Fibroblast of skin of right quadriceps (primary cell): ENCODE measurements at regions not wholly inside any gene's neighbourhood (a gene's known extent, or its start where the extent isn't known, plus 50 kb on each side); places are given as distances from the start of the nearest gene placed in this dataset.

Experiments
- DNase-seq: peaks from one replicate; pipeline ENCODE4 v3.0.0-alpha.2; 2013

DNA sequence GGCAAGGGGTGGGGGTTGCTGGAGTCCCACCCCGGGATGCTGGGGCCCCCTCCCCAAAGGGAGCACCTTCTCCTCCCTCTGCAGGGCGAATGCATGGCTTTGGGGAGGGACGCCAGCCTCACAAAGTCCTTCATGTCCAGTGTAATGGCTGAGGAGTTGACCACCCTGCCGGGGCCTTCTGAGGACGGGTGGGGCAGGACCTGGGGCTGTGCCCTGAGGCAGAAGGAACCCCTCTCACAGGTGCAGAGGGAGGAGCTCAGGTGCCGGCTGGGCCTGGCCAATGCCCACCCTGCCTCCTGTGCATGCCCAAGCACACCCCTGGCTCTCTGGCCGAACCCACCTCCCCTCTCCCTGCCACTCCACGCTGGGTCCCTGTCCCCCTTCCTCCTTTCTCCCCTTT is 64.3 kb upstream of the RNU6ATAC start:
- DNase-seq, result no peak

DNA sequence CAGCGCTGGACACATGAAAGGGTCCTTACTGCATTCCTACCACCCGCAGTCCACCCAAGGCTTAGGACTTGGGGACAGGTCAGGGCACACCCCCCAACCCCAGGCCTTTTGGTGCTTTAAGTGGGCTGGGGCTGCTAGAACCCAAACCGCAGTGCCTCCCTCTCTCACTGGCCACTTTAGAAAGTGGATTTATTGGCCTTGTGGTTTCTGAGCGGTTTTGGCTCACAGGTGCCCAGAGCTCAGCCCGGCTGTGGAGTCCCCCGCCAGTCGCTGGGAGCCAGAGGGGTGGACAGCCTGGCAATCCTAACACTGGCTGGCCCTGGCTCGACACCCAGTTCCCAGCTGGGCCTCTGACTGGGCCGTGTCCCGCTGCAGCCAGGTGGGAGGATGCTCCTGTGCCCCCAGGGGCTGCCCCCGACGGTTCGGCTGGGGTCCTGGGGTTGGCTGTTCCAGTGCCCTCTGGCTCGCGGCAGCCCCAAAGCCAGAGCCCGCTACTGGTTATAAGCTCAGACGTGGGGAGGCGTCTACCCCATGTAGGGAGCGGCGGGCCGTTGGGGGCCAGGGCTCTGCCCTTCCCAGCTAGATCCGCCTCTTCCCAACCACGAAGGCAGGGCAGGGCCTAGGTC is 65.2 kb upstream of the RNU6ATAC start:
- DNase-seq, result no peak

DNA sequence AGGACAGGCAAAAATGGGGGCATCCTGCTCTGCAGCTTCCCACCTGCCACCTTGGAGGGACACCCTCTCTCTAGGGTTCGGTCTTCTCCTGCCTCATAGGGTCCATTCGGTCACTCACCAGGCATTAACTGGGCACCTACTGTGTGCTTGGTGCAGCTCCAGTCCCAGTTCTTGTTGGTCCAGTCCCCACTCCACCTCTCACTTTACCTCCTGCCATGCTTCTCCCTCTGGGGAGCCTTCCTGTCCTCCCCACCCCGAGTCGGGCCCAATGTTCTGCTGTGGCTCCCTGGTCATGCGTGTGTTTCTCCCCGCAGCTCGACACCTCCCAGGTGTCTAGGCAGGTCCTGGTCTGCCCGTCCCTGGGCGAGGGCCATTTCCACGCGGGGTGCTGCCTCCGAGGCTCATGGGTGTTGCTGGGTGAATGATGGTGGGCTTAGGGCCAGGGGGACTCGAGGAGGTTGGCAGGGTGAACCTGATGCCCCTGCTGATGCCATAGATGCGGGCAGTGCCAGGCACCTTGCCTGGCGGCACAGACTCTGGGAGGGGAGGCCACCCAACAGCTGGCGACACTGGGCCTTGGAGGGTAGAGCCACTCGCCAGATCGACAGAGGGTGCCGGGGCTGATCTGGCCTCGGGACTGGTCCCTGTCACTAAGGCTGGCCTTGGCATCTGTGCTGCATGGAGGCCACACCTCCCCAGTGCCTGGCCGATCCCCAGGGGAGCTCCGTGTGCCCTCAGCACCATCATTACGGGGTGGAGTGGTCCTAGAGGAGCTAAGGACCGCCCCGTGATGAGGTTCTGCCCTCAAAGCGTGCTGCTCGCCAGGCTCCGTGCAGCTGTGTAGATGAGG is 66.0 kb upstream of the RNU6ATAC start:
- DNase-seq, result no peak

DNA sequence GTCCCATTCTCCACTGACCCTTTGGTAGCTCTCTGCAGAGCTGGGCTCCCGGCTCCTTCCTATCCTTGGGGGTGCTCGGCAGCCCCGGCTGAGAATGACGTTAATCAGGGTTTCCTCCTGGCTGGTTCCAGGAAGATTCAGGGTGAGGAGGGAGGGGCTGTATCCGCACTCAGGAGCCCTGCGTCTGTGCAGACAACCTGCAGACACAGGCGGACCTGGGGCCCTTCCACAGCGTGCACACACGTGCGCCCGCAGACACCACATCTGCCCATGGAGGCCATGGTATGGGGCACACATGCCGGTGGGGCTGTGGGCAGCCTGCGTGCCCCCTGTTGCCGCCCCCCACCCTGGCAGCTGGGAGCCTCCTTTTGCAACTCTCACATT is 66.6 kb upstream of the RNU6ATAC start:
- DNase-seq, result no peak

DNA sequence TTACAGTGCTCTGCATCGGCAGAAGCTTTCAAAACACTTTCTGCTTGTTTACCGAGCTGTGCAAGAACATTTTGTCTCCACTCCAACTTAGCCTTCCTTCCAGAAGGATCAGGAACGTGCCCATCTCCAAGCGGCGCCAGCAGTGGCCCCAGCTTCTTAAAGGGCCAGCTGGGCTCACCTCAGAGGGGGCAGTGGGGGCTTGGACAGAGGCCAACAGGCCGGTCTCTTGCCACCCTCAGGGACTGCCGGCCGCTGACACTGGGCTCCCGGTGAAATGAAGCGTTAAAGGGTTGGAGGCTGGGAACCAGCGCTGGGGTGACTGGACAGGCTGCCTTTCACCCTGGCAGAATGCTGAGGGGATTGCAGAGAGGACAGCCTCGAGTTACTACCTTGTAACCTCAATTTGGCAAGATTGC is 67.0 kb upstream of the RNU6ATAC start:
- DNase-seq, result no peak

DNA sequence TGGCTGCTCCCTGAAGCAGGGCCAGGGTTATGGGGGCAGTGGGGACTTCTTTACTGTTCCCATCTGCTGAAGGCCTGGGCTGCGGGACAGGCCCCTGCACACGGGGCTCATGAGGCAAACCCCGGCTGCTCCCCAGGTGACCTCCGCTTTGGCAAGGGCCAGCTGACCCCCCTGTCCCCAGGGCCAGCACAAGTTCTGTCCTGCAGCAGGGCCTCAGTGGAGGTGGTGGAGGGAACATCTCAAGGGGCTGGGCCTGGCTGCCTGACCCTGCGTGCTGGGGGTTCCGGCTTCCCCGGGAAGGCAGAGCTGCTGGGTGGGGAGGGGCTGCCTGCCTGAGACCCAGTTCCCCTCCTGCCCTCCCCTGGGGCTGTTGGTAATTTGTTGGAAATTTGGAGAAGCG is 67.4 kb upstream of the RNU6ATAC start:
- no peak for DNase-seq

DNA sequence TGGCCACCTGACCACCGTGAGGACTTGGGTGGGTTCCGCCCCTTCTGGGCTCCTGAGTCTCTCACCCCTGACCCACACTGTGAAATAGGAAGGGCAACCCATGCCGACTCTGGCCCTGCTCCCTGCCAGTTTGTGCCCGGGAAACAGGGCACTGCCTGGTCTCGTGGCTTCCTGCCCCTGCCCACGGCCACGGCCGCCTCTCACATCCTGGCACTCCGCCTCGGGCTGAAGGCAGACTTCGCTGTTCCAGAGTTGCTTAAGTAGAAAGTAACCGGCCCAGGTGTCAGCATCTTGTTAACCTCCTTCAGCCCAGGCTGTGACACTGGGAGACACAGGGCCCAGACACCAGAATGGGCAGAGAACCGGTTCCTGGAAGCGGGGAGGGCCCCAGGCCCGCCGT is 68.7 kb upstream of the RNU6ATAC start:
- DNase-seq, result no peak

DNA sequence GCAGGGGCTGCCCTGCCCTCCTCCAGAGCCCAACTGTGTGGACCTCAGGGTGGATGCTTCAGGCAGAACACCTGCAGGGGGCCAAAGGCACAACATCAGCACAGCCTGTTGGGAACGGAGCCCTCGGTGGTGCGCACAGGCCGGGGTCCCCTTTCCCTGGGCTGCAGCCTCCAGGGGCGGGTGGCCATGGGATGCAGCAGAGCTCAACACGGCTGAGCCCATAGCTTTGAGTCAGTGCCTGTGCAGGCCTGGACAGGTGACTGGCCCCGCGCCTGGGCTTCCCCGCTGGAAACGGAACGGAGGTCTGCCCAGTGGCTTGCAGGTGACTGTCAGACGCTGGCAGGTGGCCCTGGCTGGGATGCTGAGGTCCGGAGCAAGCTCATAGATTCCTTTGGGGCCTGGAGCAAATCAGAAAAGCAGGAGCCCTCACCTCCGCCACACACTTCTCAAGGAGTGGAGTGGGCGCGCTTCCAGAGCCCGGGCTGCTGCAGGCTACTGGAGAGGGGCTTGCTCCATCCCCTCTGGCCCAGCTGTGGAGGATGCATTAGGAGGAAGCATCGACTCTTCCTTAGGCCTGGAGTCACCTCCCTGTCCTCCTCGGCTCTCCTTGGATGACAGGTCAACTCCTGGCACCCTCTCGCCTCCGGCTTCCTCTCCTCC is 69.8 kb upstream of the RNU6ATAC start:
- DNase-seq, result no peak

DNA sequence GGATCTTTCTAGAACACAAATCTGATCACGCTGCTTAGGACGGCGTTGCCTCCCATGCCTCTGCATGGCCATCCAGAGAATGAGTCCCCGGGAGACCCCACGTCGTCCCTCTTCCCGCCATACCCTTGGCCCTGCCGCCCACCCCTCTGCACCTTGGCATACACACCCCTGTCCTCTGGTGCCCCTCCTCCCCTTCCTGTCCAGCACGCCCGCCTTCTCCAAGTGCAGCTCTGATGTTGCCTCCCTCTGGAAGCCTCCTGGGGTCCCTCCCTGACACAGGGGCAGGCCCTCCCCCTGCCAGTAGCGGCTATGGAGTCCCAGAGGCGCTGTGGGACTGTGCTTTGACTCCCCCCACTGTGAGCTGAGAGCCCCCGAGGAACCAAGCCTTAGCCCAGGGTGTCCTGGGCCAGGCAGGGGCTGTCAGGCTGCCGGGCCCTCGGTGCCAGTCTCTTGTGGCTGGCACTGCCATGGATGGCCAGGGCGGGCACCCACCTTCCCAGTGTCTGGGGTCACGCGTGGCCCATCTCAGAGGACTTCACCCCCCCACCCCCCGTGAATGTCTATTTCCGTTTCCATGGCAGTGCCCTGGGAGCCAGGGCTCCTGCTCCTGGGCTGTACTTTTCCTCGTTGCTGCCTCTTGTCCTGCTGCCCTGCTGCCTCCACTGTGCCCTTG is 70.5 kb upstream of the RNU6ATAC start:
- DNase-seq, result no peak

DNA sequence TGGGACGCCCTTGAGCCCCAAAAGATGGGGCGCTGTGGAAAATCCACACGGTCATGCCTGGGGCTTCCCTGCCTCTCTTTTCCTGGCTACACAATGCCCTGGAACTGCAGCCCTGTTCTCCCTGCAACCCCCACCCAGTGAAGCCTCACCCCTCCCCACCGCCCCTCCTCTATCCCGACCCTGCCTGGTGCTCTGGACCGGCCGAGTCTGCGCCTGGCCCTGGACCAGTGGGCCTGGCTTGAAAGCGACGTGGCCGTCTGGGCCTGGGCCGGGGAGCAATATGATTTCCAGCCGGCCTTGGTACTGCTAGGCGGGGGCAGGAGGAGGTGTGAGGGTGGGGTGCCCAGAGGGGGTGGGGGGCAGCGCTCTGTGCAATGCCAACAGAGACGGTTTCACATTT is 71.0 kb upstream of the RNU6ATAC start:
- no peak for DNase-seq

DNA sequence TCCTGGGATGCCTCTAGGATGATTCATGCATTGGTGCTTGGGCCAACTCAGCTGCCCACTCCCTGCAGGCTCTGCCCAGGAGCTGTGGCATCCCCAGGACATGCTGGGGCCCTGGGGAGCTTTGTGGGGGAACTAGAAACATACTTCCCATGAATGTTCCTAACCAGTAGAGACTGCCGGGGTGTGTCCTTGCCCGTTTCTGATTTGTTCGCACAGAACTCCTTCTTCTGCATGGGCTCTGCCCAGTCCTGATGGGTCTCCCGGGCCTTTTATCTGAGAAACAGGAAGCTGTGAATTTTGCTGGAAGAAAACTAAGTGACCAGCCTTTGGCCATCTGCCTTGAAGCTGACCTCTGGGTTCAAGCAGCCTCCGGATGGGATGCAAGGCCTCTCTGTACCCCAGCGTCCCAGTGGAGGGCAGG is 71.6 kb upstream of the RNU6ATAC start:
- no peak for DNase-seq

DNA sequence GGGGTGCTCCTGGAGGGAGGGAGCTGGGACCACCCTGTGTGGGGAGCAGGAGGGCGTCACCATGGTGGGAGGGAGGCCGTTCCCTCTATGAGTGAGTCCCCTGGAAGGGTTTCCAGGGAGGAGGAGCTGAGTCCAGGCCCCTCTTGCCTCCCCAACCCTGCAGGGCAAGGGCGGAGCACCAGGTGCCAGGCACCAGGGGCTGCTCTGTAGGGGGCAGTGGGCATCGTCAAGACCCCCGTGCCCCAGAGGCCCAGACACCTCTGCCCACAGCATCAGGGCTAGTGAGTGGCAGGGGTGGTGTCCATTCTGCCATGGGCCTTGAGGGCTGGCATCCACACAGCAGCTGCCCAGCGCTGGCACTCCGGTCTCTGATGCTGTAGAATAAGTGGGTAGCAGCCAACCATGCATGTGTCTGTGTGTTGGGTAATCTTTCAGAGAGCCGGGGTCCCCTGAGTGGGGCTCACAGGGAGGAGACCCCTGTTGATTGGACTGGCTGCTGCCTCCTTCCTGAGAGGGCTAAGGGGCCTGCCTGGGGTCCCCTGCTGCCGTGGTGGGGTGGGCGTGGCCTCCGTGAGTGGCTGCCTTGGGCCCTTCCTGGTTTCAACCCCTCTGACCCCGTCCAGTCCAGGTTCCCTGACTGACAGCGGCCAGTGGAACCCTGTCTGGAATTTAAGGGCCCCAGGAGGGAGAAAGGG is 72.7 kb upstream of the RNU6ATAC start:
- DNase-seq, result no peak

DNA sequence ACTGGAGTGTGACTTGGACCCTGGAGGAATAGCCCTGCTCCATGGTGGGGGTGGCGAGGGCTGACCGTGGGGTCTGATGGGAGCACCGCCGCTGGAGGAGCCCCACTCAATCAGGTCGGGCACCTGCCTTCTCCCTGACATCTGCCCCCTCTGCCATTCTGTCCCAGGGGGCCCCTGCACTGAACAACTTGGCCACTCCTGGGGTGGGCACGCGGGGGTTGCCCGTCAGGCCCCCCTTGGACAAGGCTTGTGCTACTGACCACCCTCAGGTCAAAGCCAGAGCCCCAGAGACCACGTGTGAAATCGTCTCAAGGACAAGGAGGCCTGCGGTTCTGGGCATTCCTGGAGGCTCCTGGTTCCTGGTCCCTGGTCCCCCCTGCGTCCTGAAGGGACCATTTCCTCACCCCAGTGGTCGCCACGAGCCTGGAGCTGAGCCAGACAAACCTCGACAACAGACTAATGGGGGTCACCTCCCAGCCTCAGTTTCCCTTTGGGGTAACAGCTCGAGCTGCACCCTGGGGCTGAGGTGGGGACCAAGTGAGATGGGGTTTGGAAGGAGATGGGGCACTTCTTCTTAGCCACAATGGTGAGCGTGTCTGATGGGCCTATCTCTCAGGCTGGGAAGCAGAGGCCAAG is 73.4 kb upstream of the RNU6ATAC start:
- DNase-seq, result no peak

DNA sequence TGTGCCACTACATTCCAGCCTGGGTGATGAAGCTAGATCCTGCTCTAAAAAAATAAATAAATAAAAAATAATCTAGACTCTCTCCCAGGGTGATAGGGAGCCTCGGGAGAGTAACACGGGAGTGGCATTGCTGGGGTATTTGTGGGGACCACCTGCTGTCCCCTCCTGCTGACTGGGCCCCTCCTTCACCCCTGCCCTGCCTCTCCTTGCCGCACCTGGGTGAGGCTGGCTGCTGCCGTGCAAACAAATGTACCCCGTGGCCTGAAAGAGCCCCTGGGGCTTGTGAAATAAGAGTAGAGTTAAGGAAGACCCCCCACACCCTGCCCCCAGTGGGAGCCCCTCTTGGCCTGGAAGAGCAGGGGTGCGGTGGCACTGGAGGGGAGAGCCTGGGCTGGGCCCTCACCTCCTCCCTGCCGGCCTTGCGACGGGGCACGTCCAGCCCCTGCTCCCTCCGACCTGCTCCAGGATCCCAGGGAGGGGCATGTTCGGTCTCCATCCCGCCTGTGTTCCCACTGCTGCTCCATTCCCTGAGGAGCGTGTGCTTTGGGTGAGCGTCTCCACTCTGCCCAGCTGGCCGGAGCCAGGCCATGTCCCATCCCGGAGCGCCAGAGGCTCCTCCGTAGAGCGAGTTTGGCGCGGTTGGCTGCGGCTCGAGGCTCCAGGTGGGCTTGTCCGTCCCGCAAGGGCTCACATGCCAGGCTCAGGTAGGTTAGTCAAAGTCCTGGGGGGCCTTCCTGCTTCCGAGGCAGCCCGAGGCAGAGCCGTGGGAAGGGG is 75.0 kb upstream of the RNU6ATAC start:
- no peak for DNase-seq

DNA sequence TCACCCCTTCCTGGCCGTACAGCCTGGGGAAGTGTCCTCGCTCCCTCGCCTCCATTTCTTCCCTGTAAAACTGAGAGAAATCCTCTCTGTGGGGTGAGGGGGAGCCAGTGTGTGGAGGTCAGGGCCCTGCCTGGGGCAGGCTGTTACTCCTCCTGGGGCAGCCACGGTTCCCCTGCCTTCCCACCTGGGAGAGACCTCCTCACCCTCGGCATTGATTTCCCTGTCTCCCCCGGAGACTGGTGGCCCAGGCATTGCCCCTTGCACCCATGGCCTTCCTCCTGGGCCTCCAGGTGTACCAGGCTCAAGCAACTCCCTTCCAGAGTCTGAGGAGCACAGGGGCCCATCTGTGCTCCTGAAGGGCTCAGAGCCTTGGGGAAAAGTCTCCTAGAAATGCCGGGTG is 75.6 kb upstream of the RNU6ATAC start:
- no peak for DNase-seq

DNA sequence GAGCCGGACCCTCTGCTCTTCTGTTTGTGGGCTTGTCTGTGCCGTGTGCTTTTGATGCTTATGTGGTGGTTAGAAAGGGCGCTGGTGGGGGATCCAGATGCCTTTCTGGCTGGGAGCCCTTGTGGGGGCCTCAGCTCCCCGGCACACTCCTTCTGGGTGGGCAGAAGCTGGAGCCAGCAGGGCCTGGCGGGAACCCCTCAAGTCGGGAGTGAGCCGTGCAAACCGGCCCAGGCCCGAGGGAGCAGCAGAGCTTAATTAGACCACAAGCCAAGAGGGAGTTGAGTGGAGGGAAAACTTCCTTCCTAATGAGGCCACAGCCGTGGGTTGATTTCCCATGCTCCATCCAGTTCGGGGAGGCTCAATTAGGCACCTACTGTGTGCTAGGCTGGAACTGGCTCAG is 76.0 kb upstream of the RNU6ATAC start:
- no peak for DNase-seq

DNA sequence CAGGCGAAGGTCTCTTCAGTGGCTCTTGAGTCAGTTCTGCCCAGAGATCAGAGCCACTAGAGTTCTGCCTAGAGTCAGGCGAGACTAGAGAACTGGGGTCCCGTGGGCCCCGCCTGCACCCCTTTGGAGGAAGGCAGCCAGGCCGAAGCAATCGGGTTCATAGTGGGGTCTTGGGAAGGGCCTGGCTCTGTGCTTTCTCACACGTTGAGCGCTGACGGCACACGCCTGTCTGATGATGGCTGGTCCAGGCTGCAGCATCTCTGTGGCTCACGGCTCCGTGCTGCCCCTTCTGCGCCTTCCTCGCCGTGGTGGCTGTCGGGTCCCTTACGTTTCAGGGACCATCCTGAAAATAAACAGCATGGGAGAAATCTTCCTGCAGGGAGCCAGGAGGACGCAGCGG is 78.3 kb upstream of the RNU6ATAC start:
- DNase-seq, result no peak

DNA sequence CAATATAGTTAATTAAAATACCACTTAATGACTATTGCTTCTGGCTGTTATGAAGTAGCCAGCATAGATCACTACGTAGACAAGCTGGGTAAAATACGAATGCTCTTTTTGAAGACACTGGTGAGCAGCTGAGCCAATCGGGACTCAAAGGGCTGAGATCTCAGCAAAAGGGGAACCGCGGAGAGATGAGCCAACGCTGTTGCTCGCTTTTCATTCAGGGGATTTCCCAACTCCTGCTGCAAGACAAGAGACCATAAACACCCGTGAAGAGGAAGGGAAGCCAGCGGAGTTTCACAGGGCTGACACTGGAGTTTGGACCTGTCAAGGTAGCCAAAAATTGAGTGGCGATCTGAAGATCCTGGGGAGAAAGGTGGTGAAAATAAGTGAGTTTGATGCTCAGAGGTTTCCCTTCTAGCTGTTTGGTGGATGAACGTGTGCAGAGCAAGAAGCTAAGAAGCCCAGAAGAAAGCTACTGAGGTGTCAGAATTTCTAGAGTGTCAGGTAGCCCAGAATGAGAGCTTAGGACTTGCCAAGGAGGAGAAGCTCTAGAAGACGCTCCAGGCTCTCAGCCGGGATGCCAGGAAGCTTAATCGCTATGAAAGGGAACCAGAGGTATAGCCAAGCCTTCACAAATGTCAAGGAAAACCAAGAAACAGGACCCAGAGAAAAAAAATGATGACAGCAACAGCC is 79.6 kb upstream of the RNU6ATAC start:
- no peak for DNase-seq

DNA sequence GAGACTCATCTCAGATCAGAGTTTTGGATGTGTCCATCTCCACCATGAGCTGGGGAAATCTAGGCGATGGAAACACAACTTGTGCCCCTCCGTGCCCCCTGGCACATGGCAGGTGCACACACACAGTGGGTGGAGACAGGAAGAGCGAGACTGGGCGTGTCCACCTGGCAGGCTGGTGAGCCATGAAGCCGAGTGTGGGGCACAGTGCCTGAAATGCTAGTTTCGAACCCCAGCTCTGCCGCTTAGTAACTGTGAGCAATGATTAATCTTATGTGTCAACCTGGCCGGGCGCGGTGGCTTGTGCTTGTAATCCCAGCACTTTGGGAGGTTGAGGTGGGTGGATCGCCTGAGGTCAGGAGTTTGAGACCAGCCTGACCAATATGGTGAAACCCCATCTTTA is 80.8 kb upstream of the RNU6ATAC start:
- no peak for DNase-seq

DNA sequence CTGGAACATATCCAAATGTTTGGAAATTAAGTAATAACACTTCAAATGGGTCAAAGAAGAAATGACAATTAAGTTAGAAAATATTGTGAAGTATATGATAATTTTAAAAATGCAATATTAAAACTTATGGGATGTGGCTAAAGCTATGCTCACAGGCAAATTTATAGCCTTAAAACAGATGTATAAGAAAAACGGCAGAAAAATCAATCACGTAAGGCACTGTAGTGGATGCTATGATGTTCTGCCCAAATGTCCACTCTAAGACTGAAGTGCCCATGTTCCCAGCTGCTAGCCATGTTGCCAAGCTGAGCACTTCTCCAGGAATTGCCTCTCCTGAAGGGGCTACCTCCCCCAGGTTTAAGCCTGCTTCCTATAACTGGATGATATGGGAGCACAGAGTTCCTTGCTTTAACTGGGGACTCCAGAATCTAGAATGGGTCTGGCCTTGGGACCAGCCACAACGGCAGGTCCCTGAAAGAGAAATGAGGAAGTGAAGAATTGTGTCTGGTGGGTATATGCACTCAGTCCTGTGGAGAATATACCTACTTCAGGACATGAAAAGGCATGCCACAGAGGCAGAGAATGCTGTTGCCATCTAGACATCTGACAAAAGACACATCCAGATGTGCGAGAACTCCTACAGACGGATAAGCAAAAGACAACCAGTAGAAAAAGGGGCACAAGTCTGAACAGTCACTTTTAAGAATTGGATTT is 78.2 kb upstream of the RXRA start:
- DNase-seq, result no peak
